ENCODE measurements at regions not wholly inside any gene's neighbourhood (a gene's known extent, or its start where the extent isn't known, plus 50 kb on each side); places are given as distances from the start of the nearest gene placed in this dataset.

DNA sequence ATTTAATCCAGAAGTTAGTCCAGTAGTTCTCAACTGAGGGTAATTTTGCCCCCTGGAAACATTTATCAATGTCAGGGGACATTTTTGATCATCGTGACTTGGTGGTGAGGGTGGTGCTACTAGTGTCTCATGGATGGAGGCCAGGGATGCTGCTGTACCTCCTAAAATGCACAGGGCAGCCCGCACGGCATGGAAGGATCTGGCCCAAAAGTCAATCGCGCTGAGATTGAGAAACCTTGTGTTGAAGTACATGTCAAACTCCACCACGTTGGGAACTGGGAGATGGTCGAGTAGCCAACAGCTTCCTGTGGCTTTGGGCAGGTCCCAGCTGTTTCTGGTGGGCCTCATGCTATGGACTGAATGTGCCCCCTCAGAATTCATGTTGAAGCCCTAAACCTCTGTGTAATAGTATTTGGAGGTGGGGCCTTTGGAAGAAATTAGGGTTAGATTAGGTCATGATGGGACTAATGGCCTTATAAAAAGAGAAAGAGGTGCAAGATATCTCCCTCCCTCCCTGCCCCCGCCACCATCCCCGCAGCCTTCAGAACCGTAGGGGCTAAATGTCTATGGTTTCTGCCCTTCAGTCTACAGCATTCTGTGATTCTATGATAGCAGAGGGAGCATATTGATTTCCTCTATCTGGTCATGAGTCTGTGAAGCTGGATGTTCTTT lies 259.7 kb downstream of the MYCN start:
- H2BK5ac ChIP-seq (ENCODE audit: low read depth, low read length) = no peak overlapping the region
- no peak overlapping the region for H3K4me3 ChIP-seq (ENCODE audit: extremely low read depth in 1 of 4, insufficient read depth in 2 of 4, low read depth in 3 of 4, low read length in 4 of 4)
- no peak overlapping the region for H4K8ac ChIP-seq (ENCODE audit: extremely low read depth, insufficient read depth, low read length)
- no peak overlapping the region for H3K9ac ChIP-seq (replicated peaks in 1 of 4; ENCODE audit: extremely low read depth in 1 of 4, low read depth in 3 of 4, low read length in 3 of 4)
- no peaks in the 10 kb centered on the region for H3K23me2 ChIP-seq (ENCODE audit: low read depth, low read length)
- H3K23ac ChIP-seq (ENCODE audit: insufficient read length) = no peak overlapping the region
- WGBS, 2 experiments (ENCODE audit: extremely low coverage in 1 of 2, insufficient coverage in 1 of 2, insufficient read length in 1 of 2, insufficient replicate concordance in 2 of 2, low coverage in 1 of 2, low lambda C conversion rate in 2 of 2, missing lambda C conversion rate in 1 of 2) = 85% methylated on average over 9 of the region's 10 CpGs; no CpG with 5 or more reads in 1 of the 2 experiments
- no peak overlapping the region for H3K4ac ChIP-seq (replicated peaks; ENCODE audit: insufficient read length, low read depth, low read length)
- no peaks in the 10 kb centered on the region; the same call in 1 of the 2 replicates for H3K79me1 ChIP-seq (ENCODE audit: low read depth, low read length)
- DNase-seq (ENCODE audit: low read depth in 1 of 2, low spot score in 2 of 2) (no peak), FAIRE-seq (no peak)
- no peak overlapping the region for H2AFZ ChIP-seq (ENCODE audit: low read length)
- no peaks in the 10 kb centered on the region for H3K9me3 ChIP-seq (ENCODE audit: insufficient read depth in 2 of 2, low read depth in 1 of 2, low read length in 1 of 2)
- H3K18ac ChIP-seq (ENCODE audit: extremely low read depth, low read length) = no peak overlapping the region
- no peaks in the 10 kb centered on the region for H3K36me3 ChIP-seq (ENCODE audit: control insufficient read depth in 2 of 4, insufficient read depth in 4 of 4, low read length in 3 of 4)
- H3K79me2 ChIP-seq (ENCODE audit: control insufficient read depth in 1 of 2, insufficient read depth in 2 of 2, low read length in 2 of 2) = no peaks in the 10 kb centered on the region
- CTCF ChIA-PET (ENCODE audit: partially characterized antibody) = interaction anchor here (0.9 to 1.8 kb wide), 4 partner anchors 19 to 82 kb away, joined by 3 to 9 read pairs (median 4); no protein-coding TSS in a partner anchor
- H2BK15ac ChIP-seq (ENCODE audit: low read length) = no peak overlapping the region
- no peak overlapping the region for H3K14ac ChIP-seq (ENCODE audit: insufficient read length)
- H3K56ac ChIP-seq (replicated peaks; ENCODE audit: insufficient read length, low read depth, low read length) = no peak overlapping the region
- no peak overlapping the region for H3K4me2 ChIP-seq (ENCODE audit: insufficient read depth in 1 of 2, low read depth in 2 of 2, low read length in 2 of 2)
- H4K91ac ChIP-seq (replicated peaks; ENCODE audit: insufficient read length, low read length) = no peak overlapping the region
- H3K4me1 ChIP-seq (replicated peaks in 1 of 4; ENCODE audit: control insufficient read depth in 3 of 4, insufficient read depth in 4 of 4, low read length in 3 of 4) = peaks cover 0 to 1% (median 0%) of the 10 kb centered on the region in 4 experiments; a peak in 3 of 7 replicates
- no peak overlapping the region for H2BK120ac ChIP-seq (replicated peaks; ENCODE audit: low read depth, low read length)
- no peak overlapping the region for H2AK5ac ChIP-seq (ENCODE audit: low read depth, low read length)
- H3K27me3 ChIP-seq (replicated peaks in 1 of 4; ENCODE audit: control insufficient read depth in 3 of 4, extremely low read depth in 1 of 4, insufficient read depth in 3 of 4, low read length in 3 of 4) = no peaks in the 10 kb centered on the region
- POLR2A ChIA-PET (ENCODE audit: partially characterized antibody) = no interaction called here
- H4K5ac ChIP-seq (ENCODE audit: insufficient read length, low read depth, low read length) = no peak overlapping the region
- no peak overlapping the region for H2BK20ac ChIP-seq (ENCODE audit: low read length)
- H3K27ac ChIP-seq (ENCODE audit: low read depth, low read length) = no peak overlapping the region
- H4K20me1 ChIP-seq (replicated peaks in 1 of 2; ENCODE audit: control insufficient read depth in 1 of 2, insufficient read depth in 2 of 2, low read length in 2 of 2) = no peaks in the 10 kb centered on the region
- H2BK12ac ChIP-seq (ENCODE audit: low read depth, low read length) = 0 out of 2 replicates have a peak overlapping the region, but pooled peaks have one; percentile 12
- TF ChIP-seq RBBP5 (IDR thresholded peaks at IDR 0.05; ENCODE audit: borderline replicate concordance, low read depth, low read length) (no peak), CBX5 (IDR thresholded peaks at IDR 0.05; ENCODE audit: low read depth, low read length) (no peak), POU5F1 (IDR thresholded peaks at IDR 0.05; ENCODE audit: low read depth, low read length) (no peak), TEAD4 (IDR thresholded peaks at IDR 0.05; ENCODE audit: low read depth, low read length) (no peak), TAF1 (IDR thresholded peaks at IDR 0.05; ENCODE audit: low read depth, low read length) (no peak), SP1 (IDR thresholded peaks at IDR 0.05; ENCODE audit: low read depth, low read length) (no peak), SIN3A (conservative IDR thresholded peaks at IDR 0.05 in 1 of 2, IDR thresholded peaks at IDR 0.05 in 1 of 2; ENCODE audit: low read depth in 1 of 2, low read length in 2 of 2) (no peak), BACH1 (IDR thresholded peaks at IDR 0.05; ENCODE audit: low read length) (no peak)
- TF ChIP-seq, protein P1, sequence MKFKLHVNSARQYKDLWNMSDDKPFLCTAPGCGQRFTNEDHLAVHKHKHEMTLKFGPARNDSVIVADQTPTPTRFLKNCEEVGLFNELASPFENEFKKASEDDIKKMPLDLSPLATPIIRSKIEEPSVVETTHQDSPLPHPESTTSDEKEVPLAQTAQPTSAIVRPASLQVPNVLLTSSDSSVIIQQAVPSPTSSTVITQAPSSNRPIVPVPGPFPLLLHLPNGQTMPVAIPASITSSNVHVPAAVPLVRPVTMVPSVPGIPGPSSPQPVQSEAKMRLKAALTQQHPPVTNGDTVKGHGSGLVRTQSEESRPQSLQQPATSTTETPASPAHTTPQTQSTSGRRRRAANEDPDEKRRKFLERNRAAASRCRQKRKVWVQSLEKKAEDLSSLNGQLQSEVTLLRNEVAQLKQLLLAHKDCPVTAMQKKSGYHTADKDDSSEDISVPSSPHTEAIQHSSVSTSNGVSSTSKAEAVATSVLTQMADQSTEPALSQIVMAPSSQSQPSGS (IDR thresholded peaks at IDR 0.05; ENCODE audit: low read length) = no peak
- TF ChIP-seq, protein P2, sequence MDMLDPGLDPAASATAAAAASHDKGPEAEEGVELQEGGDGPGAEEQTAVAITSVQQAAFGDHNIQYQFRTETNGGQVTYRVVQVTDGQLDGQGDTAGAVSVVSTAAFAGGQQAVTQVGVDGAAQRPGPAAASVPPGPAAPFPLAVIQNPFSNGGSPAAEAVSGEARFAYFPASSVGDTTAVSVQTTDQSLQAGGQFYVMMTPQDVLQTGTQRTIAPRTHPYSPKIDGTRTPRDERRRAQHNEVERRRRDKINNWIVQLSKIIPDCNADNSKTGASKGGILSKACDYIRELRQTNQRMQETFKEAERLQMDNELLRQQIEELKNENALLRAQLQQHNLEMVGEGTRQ (IDR thresholded peaks at IDR 0.05; ENCODE audit: low read length) = no peak

Measured in H1 (cell line).